H1 (cell line): ENCODE measurements at regions not wholly inside any gene's neighbourhood (a gene's known extent, or its start where the extent isn't known, plus 50 kb on each side); places are given as distances from the start of the nearest gene placed in this dataset.

Experiments
- CTCF ChIA-PET: fragments of 300-600 bp; sonication (Branson Sonifier 250); formaldehyde crosslinking; loops from one replicate; lab custom pipeline; 2021; ENCODE audit not compliant: partially characterized antibody; lab: Charles Lee
- POLR2A ChIA-PET: fragments of 300-600 bp; sonication (Branson Sonifier 250); formaldehyde crosslinking; loops from one replicate; lab custom pipeline; 2021; ENCODE audit warnings: inconsistent platforms; ENCODE audit not compliant: partially characterized antibody; lab: Charles Lee
- DNase-seq, 2 experiments: peaks; one replicate each; pipeline versions ENCODE4 v3.0.0 to v3.0.0-alpha.2; 2010 to 2022; ENCODE audit warnings: low spot score in 2 of 2, low read depth in 1 of 2, mixed read lengths in 1 of 2
- FAIRE-seq: peaks from 2 replicates; lab custom pipeline; 2011; peaks lifted over from hg19 to GRCh38; lab: Jason Lieb, UNC
- H2AFZ ChIP-seq: 2 replicates; pipeline ENCODE4 v1.8.1; 2012; ENCODE audit warnings: low read length, inconsistent platforms
- H2AK5ac ChIP-seq: 2 replicates; pipeline ENCODE4 v1.6.1; 2013; ENCODE audit warnings: low read depth, low read length
- H2BK120ac ChIP-seq: replicated peaks from 2 replicates; pipeline ENCODE3; 2013; ENCODE audit warnings: low read depth, low read length, inconsistent platforms
- H2BK12ac ChIP-seq: 2 replicates; pipeline ENCODE4 v1.6.1; 2013; ENCODE audit warnings: low read depth, low read length
- H2BK15ac ChIP-seq: 2 replicates; pipeline ENCODE4 v1.6.1; 2013; ENCODE audit warnings: low read length
- H2BK20ac ChIP-seq: 2 replicates; pipeline ENCODE4 v1.6.1; 2013; ENCODE audit warnings: low read length
- H2BK5ac ChIP-seq: 2 replicates; pipeline ENCODE4 v1.6.1; 2013; ENCODE audit warnings: low read depth, low read length
- H3K14ac ChIP-seq: 2 replicates; pipeline ENCODE4 v1.6.1; 2013; ENCODE audit warnings: inconsistent platforms; ENCODE audit not compliant: insufficient read length
- H3K18ac ChIP-seq: 2 replicates; pipeline ENCODE4 v1.6.1; 2013; ENCODE audit warnings: low read length; ENCODE audit errors: extremely low read depth
- H3K23ac ChIP-seq: 2 replicates; pipeline ENCODE4 v1.6.1; 2013; ENCODE audit warnings: inconsistent platforms; ENCODE audit not compliant: insufficient read length
- H3K23me2 ChIP-seq: 2 replicates; pipeline ENCODE4 v1.6.1; 2013; ENCODE audit warnings: low read depth, low read length
- H3K27ac ChIP-seq: 2 replicates; pipeline ENCODE4 v1.6.1; 2011; ENCODE audit warnings: low read depth, low read length, inconsistent platforms
- H3K27me3 ChIP-seq, 4 experiments: replicated peaks in 1 of 4; 1 replicate in 1 of 4; 2 replicates in 3 of 4; pipeline versions ENCODE4 v1.6.1 to v1.8.1; 2011 to 2013; ENCODE audit warnings: low read length in 3 of 4, mild to moderate bottlenecking in 3 of 4, inconsistent platforms in 2 of 4, mixed read lengths in 2 of 4, moderate library complexity in 1 of 4; ENCODE audit not compliant: control insufficient read depth in 3 of 4, insufficient read depth in 3 of 4; ENCODE audit errors: extremely low read depth in 1 of 4
- H3K36me3 ChIP-seq, 4 experiments: 2 replicates each; pipeline versions ENCODE4 v1.6.1 to v1.8.1; 2011 to 2013; ENCODE audit warnings: mild to moderate bottlenecking in 4 of 4, low read length in 3 of 4, moderate library complexity in 2 of 4, control low read depth in 1 of 4, inconsistent platforms in 1 of 4; ENCODE audit not compliant: insufficient read depth in 4 of 4, control insufficient read depth in 2 of 4
- H3K4ac ChIP-seq: replicated peaks from 2 replicates; pipeline ENCODE3; 2013; ENCODE audit warnings: low read length, low read depth, mixed read lengths, inconsistent platforms; ENCODE audit not compliant: insufficient read length
- H3K4me1 ChIP-seq, 4 experiments: replicated peaks in 1 of 4; 1 replicate in 1 of 4; 2 replicates in 3 of 4; pipeline versions ENCODE4 v1.6.1 to v1.8.1; 2011 to 2013; ENCODE audit warnings: low read length in 3 of 4, inconsistent platforms in 2 of 4, mixed read lengths in 1 of 4; ENCODE audit not compliant: insufficient read depth in 4 of 4, control insufficient read depth in 3 of 4
- H3K4me2 ChIP-seq, 2 experiments: 2 replicates each; pipeline versions ENCODE4 v1.6.1 to v1.8.1; 2011 to 2013; ENCODE audit warnings: low read depth in 2 of 2, low read length in 2 of 2, control low read depth in 1 of 2, inconsistent platforms in 1 of 2, mild to moderate bottlenecking in 1 of 2; ENCODE audit not compliant: insufficient read depth in 1 of 2
- H3K4me3 ChIP-seq, 4 experiments: fragments of 200-600, 300-600 bp in 1 of 4; sonication (generic), shearing (Covaris generic), sonication (Bioruptor Twin) in 1 of 4; 2 replicates each; pipeline versions ENCODE4 v1.5.1 to v1.8.1; 2011 to 2016; ENCODE audit warnings: low read length in 4 of 4, low read depth in 3 of 4, control low read depth in 2 of 4, inconsistent platforms in 2 of 4, mild to moderate bottlenecking in 2 of 4, mixed read lengths in 1 of 4, moderate library complexity in 1 of 4; ENCODE audit not compliant: insufficient read depth in 2 of 4; ENCODE audit errors: extremely low read depth in 1 of 4
- H3K56ac ChIP-seq: replicated peaks from 2 replicates; pipeline ENCODE3; 2013; ENCODE audit warnings: low read depth, mild to moderate bottlenecking, mixed read lengths, low read length, inconsistent platforms; ENCODE audit not compliant: insufficient read length
- H3K79me1 ChIP-seq: 2 replicates; pipeline ENCODE4 v1.6.1; 2013; ENCODE audit warnings: low read depth, low read length, control low read depth
- H3K79me2 ChIP-seq, 2 experiments: 2 replicates each; pipeline versions ENCODE4 v1.6.1 to v1.8.1; 2012 to 2013; ENCODE audit warnings: low read length in 2 of 2, mild to moderate bottlenecking in 2 of 2, inconsistent platforms in 1 of 2; ENCODE audit not compliant: insufficient read depth in 2 of 2, control insufficient read depth in 1 of 2
- H3K9ac ChIP-seq, 4 experiments: replicated peaks in 1 of 4; 1 replicate in 1 of 4; 2 replicates in 3 of 4; pipeline versions ENCODE4 v1.6.1 to v1.8.1; 2011 to 2013; ENCODE audit warnings: low read depth in 3 of 4, low read length in 3 of 4, control low read depth in 2 of 4, mild to moderate bottlenecking in 2 of 4, moderate library complexity in 2 of 4, inconsistent platforms in 1 of 4; ENCODE audit errors: extremely low read depth in 1 of 4
- H3K9me3 ChIP-seq, 2 experiments: 2 replicates each; pipeline versions ENCODE4 v1.6.1 to v1.8.1; 2012 to 2013; ENCODE audit warnings: mild to moderate bottlenecking in 2 of 2, moderate library complexity in 2 of 2, control low read depth in 1 of 2, inconsistent platforms in 1 of 2, low read depth in 1 of 2, low read length in 1 of 2, mixed read lengths in 1 of 2; ENCODE audit not compliant: insufficient read depth in 2 of 2
- H4K20me1 ChIP-seq, 2 experiments: replicated peaks in 1 of 2; 2 replicates each; pipeline versions ENCODE3 to v1.8.1; 2011 to 2013; ENCODE audit warnings: inconsistent platforms in 2 of 2, low read length in 2 of 2, mild to moderate bottlenecking in 1 of 2; ENCODE audit not compliant: insufficient read depth in 2 of 2, control insufficient read depth in 1 of 2
- H4K5ac ChIP-seq: 2 replicates; pipeline ENCODE4 v1.6.1; 2013; ENCODE audit warnings: low read length, low read depth, mixed read lengths, inconsistent platforms; ENCODE audit not compliant: insufficient read length
- H4K8ac ChIP-seq: 2 replicates; pipeline ENCODE4 v1.8.0; 2013; ENCODE audit warnings: mild to moderate bottlenecking, moderate library complexity, low read length, inconsistent platforms; ENCODE audit not compliant: insufficient read depth; ENCODE audit errors: extremely low read depth
- H4K91ac ChIP-seq: replicated peaks from 2 replicates; pipeline ENCODE3; 2013; ENCODE audit warnings: low read length, mixed read lengths, inconsistent platforms; ENCODE audit not compliant: insufficient read length
- ASH2L ChIP-seq: fragments of 200-600, 300-600 bp; sonication (generic); IDR thresholded peaks from one replicate; pipeline ENCODE4 v1.7.1; 2017; ENCODE audit warnings: low read length
- CBX5 ChIP-seq: fragments of 300-800, 300-1000 bp; sonication (generic); IDR thresholded peaks from 2 replicates; pipeline ENCODE4 v1.7.1; 2016; ENCODE audit warnings: antibody characterized with exemption, low read length, low read depth
- CHD1 ChIP-seq: IDR thresholded peaks from 2 replicates; pipeline ENCODE4 v1.6.1; 2012; ENCODE audit warnings: low read depth, low read length, improper control_type of control experiment
- HDAC6 ChIP-seq: IDR thresholded peaks from one replicate; pipeline ENCODE4 v1.7.1; 2012; ENCODE audit warnings: low read depth, mild to moderate bottlenecking, inconsistent platforms, low read length, moderate library complexity
- JUND ChIP-seq: IDR thresholded peaks from 2 replicates; pipeline ENCODE4 v1.6.1; 2011; ENCODE audit warnings: mild to moderate bottlenecking, improper control_type of control experiment, low read length
- MAFK ChIP-seq: IDR thresholded peaks from 2 replicates; pipeline ENCODE4 v1.6.1; 2012; ENCODE audit warnings: low read depth, mild to moderate bottlenecking, improper control_type of control experiment, low read length
- RAD21 ChIP-seq, 2 experiments: IDR thresholded peaks in 1 of 2; conservative IDR thresholded peaks in 1 of 2; 2 replicates each; pipeline ENCODE4 v1.6.1; 2011; ENCODE audit warnings: low read depth in 2 of 2, low read length in 2 of 2, improper control_type of control experiment in 1 of 2, inconsistent platforms in 1 of 2, mild to moderate bottlenecking in 1 of 2, moderate library complexity in 1 of 2
- RBBP5 ChIP-seq: IDR thresholded peaks from 2 replicates; pipeline ENCODE4 v1.7.1; 2012; ENCODE audit warnings: low read depth, mild to moderate bottlenecking, inconsistent platforms, low read length, moderate library complexity, borderline replicate concordance
- SIRT6 ChIP-seq: IDR thresholded peaks from one replicate; pipeline ENCODE4 v1.7.1; 2012; ENCODE audit warnings: low read length, inconsistent platforms
- SIX5 ChIP-seq: IDR thresholded peaks from 2 replicates; pipeline ENCODE4 v1.6.1; 2011; ENCODE audit warnings: mild to moderate bottlenecking, low read depth, low read length
- WGBS, 2 experiments: shearing (Covaris generic) in 1 of 2; methylation state at CpG; one replicate each; pipeline versions ENCODE4 v1.1.6 to v1.1.7; 2013 to 2015; ENCODE audit warnings: low lambda C conversion rate in 2 of 2, mixed read lengths in 2 of 2, inconsistent platforms in 1 of 2, low coverage in 1 of 2, missing lambda C conversion rate in 1 of 2; ENCODE audit not compliant: insufficient replicate concordance in 2 of 2, insufficient coverage in 1 of 2, insufficient read length in 1 of 2; ENCODE audit errors: extremely low coverage in 1 of 2, missing lambda C conversion rate in 1 of 2; 5-methylcytosine and 5-hydroxymethylcytosine counted together
- TF ChIP-seq, protein P1 (sequence below): IDR thresholded peaks from 2 replicates; pipeline ENCODE4 v1.6.1; 2011; ENCODE audit warnings: low read length, improper control_type of control experiment

- no peak overlapping the region for H4K91ac ChIP-seq
- no peaks in the 10 kb centered on the region for H3K79me2 ChIP-seq
- H3K79me1 ChIP-seq = no peaks in the 10 kb centered on the region
- H4K8ac ChIP-seq = no peak overlapping the region
- no peaks in the 10 kb centered on the region for H3K27me3 ChIP-seq
- no peak overlapping the region for H2BK12ac ChIP-seq
- H4K5ac ChIP-seq = no peak overlapping the region
- H3K23me2 ChIP-seq = no peaks in the 10 kb centered on the region
- no peak overlapping the region for H3K4me2 ChIP-seq
- H3K4me1 ChIP-seq = no peaks in the 10 kb centered on the region
- H3K18ac ChIP-seq = no peak overlapping the region
- H2AK5ac ChIP-seq = no peak overlapping the region
- no peak for DNase-seq
- no peaks in the 10 kb centered on the region for H4K20me1 ChIP-seq
- no peaks in the 10 kb centered on the region for H3K36me3 ChIP-seq
- H3K9ac ChIP-seq = no peak overlapping the region
- H3K27ac ChIP-seq = no peak overlapping the region
- ChIA-PET CTCF (no interaction called here), POLR2A (no interaction called here)
- no peak overlapping the region for H3K4me3 ChIP-seq
- H3K23ac ChIP-seq = no peak overlapping the region
- H3K14ac ChIP-seq = no peak overlapping the region
- no peak overlapping the region for H2BK5ac ChIP-seq
- H2BK120ac ChIP-seq = no peak overlapping the region
- FAIRE-seq = no peak
- H3K4ac ChIP-seq = no peak overlapping the region
- H3K9me3 ChIP-seq = no peaks in the 10 kb centered on the region
- WGBS, 2 experiments = 85% methylated on average over 2 of the region's 2 CpGs; no CpG with 5 or more reads in 1 of the 2 experiments
- H2BK20ac ChIP-seq = no peak overlapping the region
- no peak overlapping the region for H2AFZ ChIP-seq
- TF ChIP-seq CHD1 = no peak
- no peak for TF ChIP-seq RAD21 (IDR thresholded peaks at IDR 0.05 in 1 of 2, conservative IDR thresholded peaks at IDR 0.05 in 1 of 2; ENCODE audit: low read depth in 2 of 2, low read length in 2 of 2)
- TF ChIP-seq, protein P1, sequence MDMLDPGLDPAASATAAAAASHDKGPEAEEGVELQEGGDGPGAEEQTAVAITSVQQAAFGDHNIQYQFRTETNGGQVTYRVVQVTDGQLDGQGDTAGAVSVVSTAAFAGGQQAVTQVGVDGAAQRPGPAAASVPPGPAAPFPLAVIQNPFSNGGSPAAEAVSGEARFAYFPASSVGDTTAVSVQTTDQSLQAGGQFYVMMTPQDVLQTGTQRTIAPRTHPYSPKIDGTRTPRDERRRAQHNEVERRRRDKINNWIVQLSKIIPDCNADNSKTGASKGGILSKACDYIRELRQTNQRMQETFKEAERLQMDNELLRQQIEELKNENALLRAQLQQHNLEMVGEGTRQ = no peak
- TF ChIP-seq SIRT6 = no peak
- TF ChIP-seq ASH2L = no peak
- no peak for TF ChIP-seq SIX5
- no peak for TF ChIP-seq CBX5
- no peak for TF ChIP-seq HDAC6
- TF ChIP-seq JUND = no peak
- TF ChIP-seq MAFK = no peak
- TF ChIP-seq RBBP5 = no peak
- no peak overlapping the region for H3K56ac ChIP-seq
- no peak overlapping the region for H2BK15ac ChIP-seq
Measured at GRCh38 chrX:42220666-42221065, 297.3 kb upstream of the CASK start.
